Fibroblast of lung (primary cell): ENCODE measurements at regions not wholly inside any gene's neighbourhood (a gene's known extent, or its start where the extent isn't known, plus 50 kb on each side); places are given as distances from the start of the nearest gene placed in this dataset.

ENCODE experiments used
- DNase-seq, 2 donors: peaks; one replicate each; pipeline versions ENCODE4 v3.0.0 to v3.0.0-alpha.2; 2010; ENCODE audit warnings: low read depth in 2 of 2
- H2AFZ ChIP-seq: 2 replicates; pipeline ENCODE4 v1.5.1; 2012; ENCODE audit warnings: low read length, control low read depth, inconsistent platforms
- H3K27ac ChIP-seq: 2 replicates; pipeline ENCODE4 v1.5.1; 2011; ENCODE audit warnings: low read length, control low read depth; ENCODE audit not compliant: insufficient read depth
- H3K27me3 ChIP-seq: 2 replicates; pipeline ENCODE4 v1.5.1; 2011; ENCODE audit warnings: mild to moderate bottlenecking, low read length; ENCODE audit not compliant: control insufficient read depth, insufficient read depth
- H3K36me3 ChIP-seq: 2 replicates; pipeline ENCODE4 v1.5.1; 2011; ENCODE audit warnings: low read length; ENCODE audit not compliant: control insufficient read depth, insufficient read depth
- H3K4me1 ChIP-seq: 2 replicates; pipeline ENCODE4 v1.5.1; 2011; ENCODE audit warnings: low read length; ENCODE audit not compliant: control insufficient read depth, insufficient read depth; ENCODE audit errors: extremely low read depth
- H3K4me2 ChIP-seq: 2 replicates; pipeline ENCODE4 v1.5.1; 2011; ENCODE audit warnings: low read length, control low read depth; ENCODE audit not compliant: insufficient read depth; ENCODE audit errors: extremely low read depth
- H3K4me3 ChIP-seq, 4 experiments: fragments of 200-600 bp in 1 of 4; sonication (generic) in 1 of 4; replicated peaks in 1 of 4; 2 replicates each; pipeline ENCODE4 v1.5.1; 2011 to 2016; ENCODE audit warnings: low read length in 4 of 4, low read depth in 3 of 4, mild to moderate bottlenecking in 3 of 4, control low read depth in 2 of 4, inconsistent platforms in 1 of 4, mixed read lengths in 1 of 4; ENCODE audit not compliant: insufficient read depth in 1 of 4; ENCODE audit errors: control extremely low read depth in 1 of 4
- H3K79me2 ChIP-seq: 2 replicates; pipeline ENCODE4 v1.5.1; 2012; ENCODE audit warnings: mild to moderate bottlenecking, low read length, inconsistent platforms; ENCODE audit not compliant: control insufficient read depth, insufficient read depth
- H3K9ac ChIP-seq: 2 replicates; pipeline ENCODE4 v1.5.1; 2011; ENCODE audit warnings: mild to moderate bottlenecking, low read length, control low read depth; ENCODE audit not compliant: insufficient read depth
- H3K9me3 ChIP-seq: 2 replicates; pipeline ENCODE4 v1.5.1; 2012; ENCODE audit warnings: low read depth, low read length; ENCODE audit not compliant: control insufficient read depth, insufficient read depth
- H4K20me1 ChIP-seq: 2 replicates; pipeline ENCODE4 v1.5.1; 2011; ENCODE audit warnings: low read length; ENCODE audit not compliant: control insufficient read depth, insufficient read depth; ENCODE audit errors: extremely low read depth
- CTCF ChIP-seq, 2 donors: IDR thresholded peaks in 1 of 2; conservative IDR thresholded peaks in 1 of 2; 1 replicate in 1 of 2; 2 replicates in 1 of 2; pipeline ENCODE4 v1.5.1; 2011 to 2012; ENCODE audit warnings: low read length in 2 of 2, control low read depth in 1 of 2, inconsistent platforms in 1 of 2, low read depth in 1 of 2, mild to moderate bottlenecking in 1 of 2
- EZH2 ChIP-seq: IDR thresholded peaks from 2 replicates; pipeline ENCODE4 v1.5.1; 2012; ENCODE audit warnings: low read length, control low read depth, mild to moderate bottlenecking; ENCODE audit errors: missing control alignments

- H3K27ac ChIP-seq: no peak overlapping the region
- H3K4me1 ChIP-seq: no peaks in the 10 kb centered on the region
- no peak overlapping the region for H2AFZ ChIP-seq
- H3K27me3 ChIP-seq: no peaks in the 10 kb centered on the region
- H3K9ac ChIP-seq: no peak overlapping the region
- H4K20me1 ChIP-seq: no peaks in the 10 kb centered on the region
- DNase-seq: no peak
- H3K79me2 ChIP-seq: no peaks in the 10 kb centered on the region
- TF ChIP-seq CTCF (conservative IDR thresholded peaks at IDR 0.05 in 1 of 2, IDR thresholded peaks at IDR 0.05 in 1 of 2; ENCODE audit: low read depth in 1 of 2, low read length in 2 of 2) (no peak), EZH2 (no peak)
- H3K9me3 ChIP-seq: no peaks in the 10 kb centered on the region
- H3K4me3 ChIP-seq: no peak overlapping the region
- H3K36me3 ChIP-seq: no peaks in the 10 kb centered on the region
- H3K4me2 ChIP-seq: no peak overlapping the region
Observed at GRCh38 chr1:208552928-208553327, 308.7 kb upstream of the PLXNA2 start.

GRCh38 chr1:208556461-208556860 lies 312.3 kb upstream of the PLXNA2 start:
- DNase-seq: no peak
- Histone ChIP-seq H3K36me3 (no peaks in the 10 kb centered on the region), H3K4me3 (no peak overlapping the region), H3K4me2 (no peak overlapping the region), H3K27ac (no peak overlapping the region), H2AFZ (no peak overlapping the region), H3K4me1 (no peaks in the 10 kb centered on the region), H4K20me1 (no peaks in the 10 kb centered on the region), H3K9ac (no peak overlapping the region), H3K27me3 (no peaks in the 10 kb centered on the region), H3K79me2 (no peaks in the 10 kb centered on the region), H3K9me3 (no peaks in the 10 kb centered on the region)
- no peak for TF ChIP-seq EZH2
- no peak for TF ChIP-seq CTCF (conservative IDR thresholded peaks at IDR 0.05 in 1 of 2, IDR thresholded peaks at IDR 0.05 in 1 of 2; ENCODE audit: low read depth in 1 of 2, low read length in 2 of 2)

GRCh38 chr1:208557046-208557722 lies 313.0 kb upstream of the PLXNA2 start:
- no peaks in the 10 kb centered on the region for H3K27me3 ChIP-seq
- no peak for TF ChIP-seq EZH2
- no peaks in the 10 kb centered on the region for H3K9me3 ChIP-seq
- H3K4me1 ChIP-seq: no peaks in the 10 kb centered on the region
- no peak overlapping the region for H3K4me2 ChIP-seq
- H3K36me3 ChIP-seq: no peaks in the 10 kb centered on the region
- no peaks in the 10 kb centered on the region for H4K20me1 ChIP-seq
- no peak for DNase-seq
- no peak overlapping the region for H3K9ac ChIP-seq
- no peak overlapping the region for H2AFZ ChIP-seq
- no peak overlapping the region for H3K27ac ChIP-seq
- H3K4me3 ChIP-seq: no peak overlapping the region
- no peaks in the 10 kb centered on the region for H3K79me2 ChIP-seq
